ENCODE measurements at regions not wholly inside any gene's neighbourhood (a gene's known extent, or its start where the extent isn't known, plus 50 kb on each side); places are given as distances from the start of the nearest gene placed in this dataset.

- ATAC-seq (ENCODE audit: low read depth) = peak; percentile 38; the same call in 1 of the 3 replicates
- Histone ChIP-seq H3K4me1 (ENCODE audit: insufficient read depth, poor library complexity, severe bottlenecking) (no peaks in the 10 kb centered on the region), H3K27ac (ENCODE audit: poor library complexity, severe bottlenecking) (no peak overlapping the region), H3K9me3 (ENCODE audit: severe bottlenecking) (no peaks in the 10 kb centered on the region), H3K4me3 (ENCODE audit: severe bottlenecking) (no peak overlapping the region), H3K36me3 (ENCODE audit: low read depth) (no peaks in the 10 kb centered on the region), H3K27me3 (ENCODE audit: insufficient read depth, poor library complexity, severe bottlenecking) (peaks cover 2% of the 10 kb centered on the region)
- no peak for DNase-seq (ENCODE audit: low spot score)
- no peak for TF ChIP-seq CTCF (IDR thresholded peaks at IDR 0.05; ENCODE audit: poor library complexity, severe bottlenecking)
These were observed 843.2 kb downstream of the LRRTM4 start for GRCh38 chr2:76679025-76679396.

GRCh38 chr2:76678383-76679024, 843.7 kb downstream of the LRRTM4 start:
- DNase-seq (ENCODE audit: low spot score) (no peak), ATAC-seq (ENCODE audit: low read depth) (no peak)
- Histone ChIP-seq H3K4me1 (ENCODE audit: insufficient read depth, poor library complexity, severe bottlenecking) (no peaks in the 10 kb centered on the region), H3K27ac (ENCODE audit: poor library complexity, severe bottlenecking) (no peak overlapping the region), H3K4me3 (ENCODE audit: severe bottlenecking) (no peak overlapping the region), H3K36me3 (ENCODE audit: low read depth) (no peaks in the 10 kb centered on the region), H3K27me3 (ENCODE audit: insufficient read depth, poor library complexity, severe bottlenecking) (peaks cover 2% of the 10 kb centered on the region), H3K9me3 (ENCODE audit: severe bottlenecking) (no peaks in the 10 kb centered on the region)
- TF ChIP-seq CTCF (IDR thresholded peaks at IDR 0.05; ENCODE audit: poor library complexity, severe bottlenecking) = no peak

DNA sequence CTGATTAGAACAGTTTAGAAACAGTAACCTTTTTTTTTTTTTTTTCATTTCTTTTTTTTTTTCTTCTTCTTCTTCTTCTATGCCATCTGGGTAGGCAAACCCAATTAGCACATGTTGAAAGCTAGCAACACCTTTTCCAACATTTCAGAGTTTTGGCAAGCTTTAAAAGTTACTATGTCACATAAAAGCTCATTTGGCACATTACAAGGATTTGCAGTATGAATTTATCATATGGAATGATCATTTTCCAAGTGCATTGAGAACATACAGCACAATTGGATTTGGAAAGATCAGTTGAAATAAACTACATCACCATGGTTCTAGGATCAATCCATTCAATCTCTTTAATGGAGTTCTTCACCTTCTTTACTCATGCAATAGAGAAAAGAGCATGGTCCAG, 847.0 kb downstream of the LRRTM4 start:
- TF ChIP-seq CTCF (IDR thresholded peaks at IDR 0.05; ENCODE audit: poor library complexity, severe bottlenecking) = no peak
- ATAC-seq (ENCODE audit: low read depth) (no peak), DNase-seq (ENCODE audit: low spot score) (no peak)
- Histone ChIP-seq H3K4me1 (ENCODE audit: insufficient read depth, poor library complexity, severe bottlenecking) (no peaks in the 10 kb centered on the region), H3K27ac (ENCODE audit: poor library complexity, severe bottlenecking) (no peak overlapping the region), H3K9me3 (ENCODE audit: severe bottlenecking) (no peaks in the 10 kb centered on the region), H3K27me3 (ENCODE audit: insufficient read depth, poor library complexity, severe bottlenecking) (peaks cover 10% of the 10 kb centered on the region), H3K4me3 (ENCODE audit: severe bottlenecking) (no peak overlapping the region), H3K36me3 (ENCODE audit: low read depth) (no peaks in the 10 kb centered on the region)

- H3K4me3 ChIP-seq (ENCODE audit: severe bottlenecking) = no peak overlapping the region
- no peaks in the 10 kb centered on the region for H3K36me3 ChIP-seq (ENCODE audit: low read depth)
- TF ChIP-seq CTCF (IDR thresholded peaks at IDR 0.05; ENCODE audit: poor library complexity, severe bottlenecking) = no peak
- H3K4me1 ChIP-seq (ENCODE audit: insufficient read depth, poor library complexity, severe bottlenecking) = no peaks in the 10 kb centered on the region
- H3K27me3 ChIP-seq (ENCODE audit: insufficient read depth, poor library complexity, severe bottlenecking) = peaks cover 10% of the 10 kb centered on the region
- ATAC-seq (ENCODE audit: low read depth) (no peak), DNase-seq (ENCODE audit: low spot score) (no peak)
- H3K27ac ChIP-seq (ENCODE audit: poor library complexity, severe bottlenecking) = no peak overlapping the region
- no peaks in the 10 kb centered on the region for H3K9me3 ChIP-seq (ENCODE audit: severe bottlenecking)
These were observed 849.4 kb downstream of the LRRTM4 start for GRCh38 chr2:76672798-76673197.

GRCh38 chr2:76669966-76670465, 852.2 kb downstream of the LRRTM4 start:
- Histone ChIP-seq H3K9me3 (ENCODE audit: severe bottlenecking) (no peaks in the 10 kb centered on the region), H3K4me1 (ENCODE audit: insufficient read depth, poor library complexity, severe bottlenecking) (no peaks in the 10 kb centered on the region), H3K4me3 (ENCODE audit: severe bottlenecking) (no peak overlapping the region), H3K27ac (ENCODE audit: poor library complexity, severe bottlenecking) (no peak overlapping the region), H3K27me3 (ENCODE audit: insufficient read depth, poor library complexity, severe bottlenecking) (peaks cover 8% of the 10 kb centered on the region), H3K36me3 (ENCODE audit: low read depth) (no peaks in the 10 kb centered on the region)
- DNase-seq (ENCODE audit: low spot score) (no peak), ATAC-seq (ENCODE audit: low read depth) (no peak)
- TF ChIP-seq CTCF (IDR thresholded peaks at IDR 0.05; ENCODE audit: poor library complexity, severe bottlenecking) = no peak
